ENCODE measurements at regions not wholly inside any gene's neighbourhood (a gene's known extent, or its start where the extent isn't known, plus 50 kb on each side); places are given as distances from the start of the nearest gene placed in this dataset.

- no peak for TF ChIP-seq CTCF (IDR thresholded peaks at IDR 0.05)
Observed at GRCh38 chr2:64915510-64915900, 73.7 kb upstream of the SLC1A4 start.

- TF ChIP-seq CTCF (IDR thresholded peaks at IDR 0.05): no peak
Observed at GRCh38 chr2:64918220-64918886, 70.8 kb upstream of the SLC1A4 start.

GRCh38 chr2:64919261-64919660 is 69.9 kb upstream of the SLC1A4 start:
- TF ChIP-seq CTCF (IDR thresholded peaks at IDR 0.05): no peak

- TF ChIP-seq CTCF (IDR thresholded peaks at IDR 0.05): no peak
Observed at GRCh38 chr2:64922482-64923384, 66.5 kb upstream of the SLC1A4 start.

GRCh38 chr2:64923385-64923710 is 65.9 kb upstream of the SLC1A4 start:
- TF ChIP-seq CTCF (IDR thresholded peaks at IDR 0.05): no peak

- no peak for TF ChIP-seq CTCF (IDR thresholded peaks at IDR 0.05)
Observed at GRCh38 chr2:64924170-64924934, 64.8 kb upstream of the SLC1A4 start.

GRCh38 chr2:64928813-64929212 is 60.4 kb upstream of the SLC1A4 start:
- no peak for TF ChIP-seq CTCF (IDR thresholded peaks at IDR 0.05)
